ENCODE measurements at regions not wholly inside any gene's neighbourhood (a gene's known extent, or its start where the extent isn't known, plus 50 kb on each side); places are given as distances from the start of the nearest gene placed in this dataset.
"Not testable (repeated sequence)": the region's sequence is repeated elsewhere in the genome, so short reads cannot be mapped to it uniquely, and the experiment has no call there.

DNA sequence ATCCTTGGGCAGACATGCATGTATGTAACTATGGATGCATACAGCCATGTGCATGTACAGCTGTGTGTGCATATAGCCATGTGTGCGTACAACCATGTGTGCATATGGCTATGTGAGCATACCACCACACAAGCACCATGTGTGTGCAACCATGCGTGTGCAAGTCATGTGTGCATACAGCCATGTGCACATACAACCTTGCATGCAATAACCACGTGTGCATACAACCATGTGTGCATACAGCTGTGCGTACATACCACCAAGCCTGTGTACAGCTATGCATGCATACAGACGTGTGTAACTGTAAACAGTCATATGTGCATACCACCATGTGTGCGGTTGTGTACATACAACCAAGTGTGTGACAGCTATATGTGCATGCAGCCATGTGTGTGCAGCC is 186.4 kb downstream of the LAT start:
- H3K27me3 ChIP-seq (ENCODE audit: control insufficient read depth in 1 of 2, insufficient read depth in 2 of 2, low read length in 2 of 2); H3K27ac ChIP-seq (ENCODE audit: low read depth in 2 of 2, low read length in 1 of 2); H3K36me3 ChIP-seq (ENCODE audit: control insufficient read depth in 2 of 2, insufficient read depth in 2 of 2, low read length in 1 of 2); H3K4me1 ChIP-seq (ENCODE audit: control insufficient read depth in 2 of 2, insufficient read depth in 2 of 2, low read length in 1 of 2); H3K4me3 ChIP-seq (ENCODE audit: low read depth in 1 of 2, low read length in 2 of 2); H3K9me3 ChIP-seq (ENCODE audit: control insufficient read depth in 2 of 2, insufficient read depth in 1 of 2, low read depth in 1 of 2, low read length in 1 of 2): not testable (repeated sequence)
- WGBS, 2 donors = 95 to 96% methylated on average over 6 of the region's 6 CpGs

- not testable (repeated sequence) for H3K27me3 ChIP-seq (ENCODE audit: control insufficient read depth in 1 of 2, insufficient read depth in 2 of 2, low read length in 2 of 2); H3K27ac ChIP-seq (ENCODE audit: low read depth in 2 of 2, low read length in 1 of 2); H3K9me3 ChIP-seq (ENCODE audit: control insufficient read depth in 2 of 2, insufficient read depth in 1 of 2, low read depth in 1 of 2, low read length in 1 of 2); H3K4me1 ChIP-seq (ENCODE audit: control insufficient read depth in 2 of 2, insufficient read depth in 2 of 2, low read length in 1 of 2); H3K4me3 ChIP-seq (ENCODE audit: low read depth in 1 of 2, low read length in 2 of 2); H3K36me3 ChIP-seq (ENCODE audit: control insufficient read depth in 2 of 2, insufficient read depth in 2 of 2, low read length in 1 of 2)
- WGBS, 2 donors = 82 to 84% methylated on average over 19 to 20 of the region's 20 CpGs
Measured at GRCh38 chr16:29170393-29171119, 185.7 kb downstream of the LAT start.

DNA sequence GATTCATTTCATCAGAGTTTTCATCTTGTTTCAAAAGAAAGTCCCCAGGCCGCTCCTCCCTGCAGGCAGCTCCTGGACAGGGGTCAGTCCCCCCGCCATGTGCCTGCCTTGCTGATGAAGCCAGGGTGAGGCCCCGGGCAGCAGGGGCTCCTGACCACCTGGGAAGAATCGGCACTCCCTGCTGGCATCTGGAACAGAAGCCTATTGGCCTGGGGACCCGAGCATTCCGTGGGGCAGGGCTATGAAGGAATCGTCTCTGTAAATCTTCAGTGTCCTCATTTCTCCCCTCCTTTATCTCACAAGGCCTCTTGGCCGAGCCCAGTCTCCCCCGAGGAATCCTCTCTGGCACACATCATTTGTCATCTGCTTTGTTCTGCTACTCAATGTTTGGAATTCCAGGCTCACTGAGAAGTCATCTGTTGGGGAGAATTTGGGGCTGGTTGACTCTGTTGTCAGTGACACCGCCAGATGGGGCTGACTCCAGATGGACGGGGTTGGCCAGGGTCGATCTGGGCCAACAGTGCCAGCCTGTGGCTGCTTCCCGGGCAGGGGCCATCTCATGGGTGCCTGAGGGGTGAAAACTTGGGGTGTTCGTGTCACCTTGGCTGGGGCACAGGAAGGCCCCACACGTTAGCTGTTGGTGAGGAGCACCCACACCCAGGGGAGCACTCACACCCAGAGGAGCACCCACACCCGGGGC is 184.6 kb downstream of the LAT start:
- H3K27me3 ChIP-seq (ENCODE audit: control insufficient read depth in 1 of 2, insufficient read depth in 2 of 2, low read length in 2 of 2); H3K9me3 ChIP-seq (ENCODE audit: control insufficient read depth in 2 of 2, insufficient read depth in 1 of 2, low read depth in 1 of 2, low read length in 1 of 2); H3K4me1 ChIP-seq (ENCODE audit: control insufficient read depth in 2 of 2, insufficient read depth in 2 of 2, low read length in 1 of 2); H3K4me3 ChIP-seq (ENCODE audit: low read depth in 1 of 2, low read length in 2 of 2); H3K36me3 ChIP-seq (ENCODE audit: control insufficient read depth in 2 of 2, insufficient read depth in 2 of 2, low read length in 1 of 2): not testable (repeated sequence)
- WGBS, 2 donors = 64 to 69% methylated on average over 13 to 16 of the region's 16 CpGs
- H3K27ac ChIP-seq (ENCODE audit: low read depth in 2 of 2, low read length in 1 of 2) = peak overlapping the region in 1 of 2 donors; percentile 1

DNA sequence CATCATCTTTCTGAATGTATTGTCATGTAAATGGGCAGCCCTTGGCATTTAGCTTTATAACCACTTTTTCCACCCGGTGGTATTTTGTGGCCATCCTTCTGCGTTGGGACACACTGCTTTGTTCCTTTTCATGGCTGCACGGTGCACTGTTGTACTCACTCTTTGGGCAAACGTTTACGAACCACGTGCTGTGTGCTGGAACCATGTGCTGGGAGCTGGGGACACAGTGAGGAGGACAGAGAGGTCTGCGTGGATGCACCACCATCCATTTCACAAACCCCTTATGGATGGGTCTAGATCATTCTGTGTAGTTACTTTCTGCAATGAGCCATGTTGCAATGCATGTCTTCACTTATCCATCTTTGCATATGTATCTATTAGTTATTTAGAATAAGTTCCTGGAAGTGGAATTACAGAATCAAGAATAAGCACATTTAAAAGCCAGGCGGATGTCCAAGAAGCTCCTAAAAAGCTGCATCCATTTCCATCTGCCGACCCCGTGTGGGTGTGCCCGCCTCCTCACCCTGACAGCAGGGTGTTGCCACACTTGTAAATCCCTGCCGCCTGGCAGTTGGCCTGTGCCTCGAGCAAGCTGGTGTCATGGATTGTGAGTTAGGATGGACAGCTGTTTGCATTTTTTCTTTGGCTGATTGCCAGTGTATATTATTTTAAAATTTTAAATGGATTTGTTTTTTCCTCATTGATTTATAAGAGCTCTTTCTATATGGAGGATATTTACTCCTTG is 183.8 kb downstream of the LAT start:
- not testable (repeated sequence) for H3K36me3 ChIP-seq (ENCODE audit: control insufficient read depth in 2 of 2, insufficient read depth in 2 of 2, low read length in 1 of 2); H3K27me3 ChIP-seq (ENCODE audit: control insufficient read depth in 1 of 2, insufficient read depth in 2 of 2, low read length in 2 of 2); H3K27ac ChIP-seq (ENCODE audit: low read depth in 2 of 2, low read length in 1 of 2); H3K4me3 ChIP-seq (ENCODE audit: low read depth in 1 of 2, low read length in 2 of 2); H3K9me3 ChIP-seq (ENCODE audit: control insufficient read depth in 2 of 2, insufficient read depth in 1 of 2, low read depth in 1 of 2, low read length in 1 of 2); H3K4me1 ChIP-seq (ENCODE audit: control insufficient read depth in 2 of 2, insufficient read depth in 2 of 2, low read length in 1 of 2)
- 66 to 76% methylated on average over 13 of the region's 13 CpGs for WGBS, 2 donors

DNA sequence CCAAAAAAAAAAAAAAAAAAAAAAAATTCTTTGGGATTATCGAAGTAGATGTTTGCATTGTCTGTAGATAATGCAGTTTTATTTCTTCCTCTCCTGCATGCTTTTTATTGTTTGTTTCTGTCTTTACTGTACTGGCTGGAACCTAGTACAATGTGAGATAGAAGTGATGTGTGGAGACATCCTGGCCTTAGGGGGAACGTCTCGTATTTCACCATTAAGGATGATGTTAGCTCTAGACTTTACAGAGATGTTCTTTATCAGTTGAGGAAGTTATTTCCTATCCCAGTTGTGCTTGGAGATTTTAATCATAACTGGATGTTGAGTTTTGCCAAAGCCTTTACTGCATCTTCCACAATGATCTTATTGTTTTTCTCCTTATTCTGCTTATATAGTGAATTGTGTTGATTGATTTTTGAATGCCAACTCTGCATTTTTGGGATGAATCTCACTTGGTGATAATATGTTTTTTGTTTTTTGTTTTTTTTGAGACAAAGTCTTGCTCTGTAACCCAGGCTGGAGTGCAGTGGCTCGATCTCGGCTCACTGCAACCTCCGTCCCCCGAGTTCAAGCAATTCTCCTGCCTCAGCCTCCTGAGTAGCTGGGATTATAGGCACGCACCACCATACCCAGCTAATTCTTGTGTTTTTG is 179.7 kb downstream of the LAT start:
- not testable (repeated sequence) for H3K4me1 ChIP-seq (ENCODE audit: control insufficient read depth in 2 of 2, insufficient read depth in 2 of 2, low read length in 1 of 2); H3K36me3 ChIP-seq (ENCODE audit: control insufficient read depth in 2 of 2, insufficient read depth in 2 of 2, low read length in 1 of 2); H3K27ac ChIP-seq (ENCODE audit: low read depth in 2 of 2, low read length in 1 of 2); H3K27me3 ChIP-seq (ENCODE audit: control insufficient read depth in 1 of 2, insufficient read depth in 2 of 2, low read length in 2 of 2); H3K4me3 ChIP-seq (ENCODE audit: low read depth in 1 of 2, low read length in 2 of 2); H3K9me3 ChIP-seq (ENCODE audit: control insufficient read depth in 2 of 2, insufficient read depth in 1 of 2, low read depth in 1 of 2, low read length in 1 of 2)
- 91 to 95% methylated on average over 7 of the region's 8 CpGs for WGBS, 2 donors

DNA sequence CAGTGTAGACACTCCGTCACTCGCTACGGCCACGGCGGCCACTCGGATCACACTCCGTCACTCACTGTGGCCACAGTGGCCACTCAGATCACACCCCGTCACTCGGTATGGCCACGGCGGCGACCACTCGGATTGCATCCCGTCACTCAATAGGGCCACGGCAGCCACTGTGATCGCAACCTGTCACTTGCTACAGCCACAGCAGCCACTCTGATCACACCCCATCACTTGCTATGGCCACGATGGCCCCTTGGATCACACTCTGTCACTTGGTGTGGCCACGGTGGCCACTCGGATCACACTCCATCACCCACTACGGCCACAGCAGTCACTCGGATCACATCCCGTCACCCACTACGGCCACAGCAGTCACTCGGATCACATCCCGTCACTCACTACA is 175.3 kb downstream of the LAT start:
- H3K4me3 ChIP-seq (ENCODE audit: low read depth in 1 of 2, low read length in 2 of 2); H3K4me1 ChIP-seq (ENCODE audit: control insufficient read depth in 2 of 2, insufficient read depth in 2 of 2, low read length in 1 of 2); H3K27ac ChIP-seq (ENCODE audit: low read depth in 2 of 2, low read length in 1 of 2); H3K9me3 ChIP-seq (ENCODE audit: control insufficient read depth in 2 of 2, insufficient read depth in 1 of 2, low read depth in 1 of 2, low read length in 1 of 2); H3K27me3 ChIP-seq (ENCODE audit: control insufficient read depth in 1 of 2, insufficient read depth in 2 of 2, low read length in 2 of 2); H3K36me3 ChIP-seq (ENCODE audit: control insufficient read depth in 2 of 2, insufficient read depth in 2 of 2, low read length in 1 of 2): not testable (repeated sequence)
- WGBS, 2 donors = 95 to 97% methylated on average over 25 of the region's 25 CpGs

- 75 to 84% methylated on average over 9 to 11 of the region's 11 CpGs for WGBS, 2 donors
- H3K36me3 ChIP-seq (ENCODE audit: control insufficient read depth in 2 of 2, insufficient read depth in 2 of 2, low read length in 1 of 2); H3K9me3 ChIP-seq (ENCODE audit: control insufficient read depth in 2 of 2, insufficient read depth in 1 of 2, low read depth in 1 of 2, low read length in 1 of 2); H3K27ac ChIP-seq (ENCODE audit: low read depth in 2 of 2, low read length in 1 of 2); H3K27me3 ChIP-seq (ENCODE audit: control insufficient read depth in 1 of 2, insufficient read depth in 2 of 2, low read length in 2 of 2); H3K4me1 ChIP-seq (ENCODE audit: control insufficient read depth in 2 of 2, insufficient read depth in 2 of 2, low read length in 1 of 2); H3K4me3 ChIP-seq (ENCODE audit: low read depth in 1 of 2, low read length in 2 of 2): not testable (repeated sequence)
Measured at GRCh38 chr16:29159603-29160002, 174.8 kb downstream of the LAT start.

DNA sequence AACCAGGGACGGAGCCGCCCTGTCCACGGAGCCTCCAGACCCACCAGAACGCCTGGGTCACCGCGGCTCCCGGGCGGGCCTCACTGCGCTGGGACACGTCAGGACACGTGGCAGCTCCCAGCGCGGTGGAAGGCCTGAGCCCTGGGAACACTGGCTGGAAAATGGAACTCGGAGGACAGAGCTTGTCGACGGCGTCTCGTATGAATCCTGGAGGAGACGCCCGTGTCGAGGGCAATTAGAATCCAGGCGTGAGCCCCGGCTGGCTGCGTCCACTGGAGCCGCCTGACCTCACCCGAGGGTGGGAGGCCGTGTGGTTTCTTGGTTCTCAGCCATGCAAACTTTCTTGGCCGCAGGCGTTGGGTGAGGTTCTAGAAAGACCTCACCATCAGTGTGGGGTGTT is 173.9 kb downstream of the LAT start:
- Histone ChIP-seq H3K27ac (ENCODE audit: low read depth in 2 of 2, low read length in 1 of 2) (no peak overlapping the region), H3K27me3 (ENCODE audit: control insufficient read depth in 1 of 2, insufficient read depth in 2 of 2, low read length in 2 of 2) (no peaks in the 10 kb centered on the region), H3K36me3 (ENCODE audit: control insufficient read depth in 2 of 2, insufficient read depth in 2 of 2, low read length in 1 of 2) (no peaks in the 10 kb centered on the region), H3K4me3 (ENCODE audit: low read depth in 1 of 2, low read length in 2 of 2) (no peak overlapping the region), H3K9me3 (ENCODE audit: control insufficient read depth in 2 of 2, insufficient read depth in 1 of 2, low read depth in 1 of 2, low read length in 1 of 2) (no peaks in the 10 kb centered on the region), H3K4me1 (ENCODE audit: control insufficient read depth in 2 of 2, insufficient read depth in 2 of 2, low read length in 1 of 2) (peaks cover 0 to 2% of the 10 kb centered on the region in 2 donors)
- WGBS, 2 donors = 88 to 90% methylated on average over 29 of the region's 29 CpGs

DNA sequence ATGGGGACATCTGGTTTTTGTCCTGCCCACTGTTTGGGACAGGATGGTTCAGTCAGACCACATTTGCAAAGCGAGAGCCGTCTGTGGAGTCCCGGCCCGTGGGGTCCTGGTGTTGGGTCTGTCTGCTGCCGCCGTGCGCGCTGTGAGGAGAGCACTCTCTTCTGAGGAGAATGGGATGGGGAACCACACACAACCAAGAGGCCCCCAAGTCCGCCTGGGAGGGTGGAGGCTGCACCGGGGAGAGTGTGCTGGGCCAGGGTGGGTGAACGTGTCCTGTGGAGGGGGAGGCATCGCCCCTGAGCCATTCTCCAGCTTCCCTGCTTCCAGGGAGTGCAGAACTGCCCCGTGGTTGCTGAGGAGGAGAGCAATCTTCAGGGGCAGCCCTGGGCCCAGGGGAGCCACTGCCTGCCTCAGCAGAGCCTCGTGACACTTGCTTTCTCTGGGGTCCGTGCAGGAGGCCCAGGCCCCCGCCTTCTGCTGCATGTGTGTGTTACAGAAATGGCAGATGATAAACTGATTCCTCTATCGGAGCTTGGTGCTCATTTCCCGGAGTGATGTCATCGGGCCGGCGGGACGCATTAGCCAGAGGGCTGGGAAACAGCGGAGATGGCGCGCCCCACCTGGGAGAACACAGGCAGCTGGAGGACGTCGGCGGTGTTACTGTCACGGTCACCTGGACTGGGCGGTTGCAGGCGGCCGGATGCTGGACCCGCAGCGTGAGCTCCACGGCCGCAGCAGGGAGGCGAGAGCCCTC is 173.4 kb downstream of the LAT start:
- H3K27me3 ChIP-seq (ENCODE audit: control insufficient read depth in 1 of 2, insufficient read depth in 2 of 2, low read length in 2 of 2); H3K4me1 ChIP-seq (ENCODE audit: control insufficient read depth in 2 of 2, insufficient read depth in 2 of 2, low read length in 1 of 2); H3K4me3 ChIP-seq (ENCODE audit: low read depth in 1 of 2, low read length in 2 of 2); H3K27ac ChIP-seq (ENCODE audit: low read depth in 2 of 2, low read length in 1 of 2); H3K36me3 ChIP-seq (ENCODE audit: control insufficient read depth in 2 of 2, insufficient read depth in 2 of 2, low read length in 1 of 2); H3K9me3 ChIP-seq (ENCODE audit: control insufficient read depth in 2 of 2, insufficient read depth in 1 of 2, low read depth in 1 of 2, low read length in 1 of 2): not testable (repeated sequence)
- 91 to 95% methylated on average over 37 of the region's 37 CpGs for WGBS, 2 donors

Measured in esophagus (tissue), 2 donors.